DMS 273 treated with DMSO at 0.1 percent for 48 hours (cell line): ENCODE measurements at regions not wholly inside any gene's neighbourhood (a gene's known extent, or its start where the extent isn't known, plus 50 kb on each side); places are given as distances from the start of the nearest gene placed in this dataset.

Experiments used
- DNase-seq: peaks from one replicate; lab custom pipeline; 2025; lab: John Stamatoyannopoulos, UW

- DNase-seq, result no peak
These were observed 454.4 kb downstream of the HTR7 start for GRCh38 chr10:90403211-90404000.

- no peak for DNase-seq
These were observed 450.7 kb downstream of the HTR7 start for GRCh38 chr10:90407131-90407530.

DNA sequence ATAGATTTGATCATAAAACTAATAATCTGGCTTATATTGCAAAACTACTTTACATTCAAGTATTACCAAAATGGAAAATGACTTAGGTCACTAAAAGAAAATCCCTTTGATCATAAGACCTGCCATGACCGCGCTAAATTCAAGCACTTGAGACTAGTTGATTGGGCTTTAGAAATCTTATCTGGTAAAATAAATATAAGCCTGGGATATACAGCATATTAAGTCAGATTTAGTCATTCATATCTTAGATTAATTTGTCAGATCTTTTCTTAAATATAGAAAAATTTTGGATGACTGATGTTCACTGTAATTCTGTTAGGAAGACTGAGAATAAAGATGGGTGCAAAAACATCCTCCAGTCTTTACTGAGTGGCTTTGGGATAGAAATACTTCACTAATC is 450.0 kb downstream of the HTR7 start:
- no peak for DNase-seq

DNA sequence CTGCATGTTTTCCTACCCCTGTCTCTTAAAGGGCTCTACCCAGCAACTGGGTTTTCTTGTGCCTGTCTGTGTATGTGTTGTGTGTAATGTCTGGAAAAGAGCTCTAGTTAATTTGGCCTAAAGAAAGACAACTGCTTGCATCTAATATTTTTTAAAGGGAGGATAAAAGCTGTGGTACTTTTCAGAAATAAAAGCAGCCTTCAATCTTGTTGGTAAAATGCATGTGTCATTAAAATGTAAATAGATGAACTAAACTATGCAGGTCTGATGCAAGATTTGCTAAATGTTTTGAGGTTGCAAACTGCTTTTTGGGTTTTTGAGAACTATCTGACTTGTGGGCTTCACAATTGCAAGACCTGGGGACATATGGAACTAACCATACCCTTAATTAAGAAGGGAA is 445.3 kb downstream of the HTR7 start:
- no peak for DNase-seq

DNA sequence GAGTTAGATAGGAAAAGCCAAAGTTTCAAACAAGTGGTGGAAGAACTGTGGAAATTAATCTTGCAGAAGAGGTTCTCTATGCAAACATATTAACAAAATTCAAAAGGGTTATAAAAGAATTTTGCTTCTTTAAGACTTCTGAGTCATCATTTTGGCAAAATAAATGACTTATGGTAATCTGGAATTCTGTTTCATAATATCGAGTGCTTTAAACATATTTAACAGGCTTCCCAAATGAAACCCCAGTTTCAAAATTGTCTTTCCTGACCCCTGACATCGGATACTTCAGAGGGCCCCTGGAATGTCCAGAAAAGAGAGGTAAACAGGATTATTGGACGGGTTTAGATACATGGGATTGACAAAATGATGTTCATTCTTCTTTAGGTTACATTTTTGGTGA is 444.6 kb downstream of the HTR7 start:
- no peak for DNase-seq

GRCh38 chr10:90414926-90415325 is 442.9 kb downstream of the HTR7 start:
- DNase-seq, result no peak

DNA sequence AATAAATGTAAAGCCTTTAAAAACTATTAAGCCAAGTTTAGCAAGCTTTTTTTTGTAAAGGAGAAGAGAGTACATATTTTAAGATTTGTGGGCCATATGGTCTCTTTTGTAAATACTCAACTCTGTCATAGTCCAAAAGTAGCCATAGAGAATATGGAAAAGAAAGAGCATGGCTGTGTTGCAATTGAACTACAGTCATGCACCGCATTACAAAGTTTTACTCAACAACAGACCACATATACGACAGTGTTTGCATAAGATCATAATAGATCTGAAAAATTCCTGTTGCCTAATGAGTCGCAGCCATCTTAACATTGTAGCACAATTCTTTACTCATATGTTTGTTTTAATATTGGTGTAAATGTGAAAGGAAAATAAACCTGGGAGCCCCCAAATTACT is 440.8 kb downstream of the HTR7 start:
- no peak for DNase-seq

GRCh38 chr10:90417476-90418210 is 440.2 kb downstream of the HTR7 start:
- DNase-seq, result no peak

DNA sequence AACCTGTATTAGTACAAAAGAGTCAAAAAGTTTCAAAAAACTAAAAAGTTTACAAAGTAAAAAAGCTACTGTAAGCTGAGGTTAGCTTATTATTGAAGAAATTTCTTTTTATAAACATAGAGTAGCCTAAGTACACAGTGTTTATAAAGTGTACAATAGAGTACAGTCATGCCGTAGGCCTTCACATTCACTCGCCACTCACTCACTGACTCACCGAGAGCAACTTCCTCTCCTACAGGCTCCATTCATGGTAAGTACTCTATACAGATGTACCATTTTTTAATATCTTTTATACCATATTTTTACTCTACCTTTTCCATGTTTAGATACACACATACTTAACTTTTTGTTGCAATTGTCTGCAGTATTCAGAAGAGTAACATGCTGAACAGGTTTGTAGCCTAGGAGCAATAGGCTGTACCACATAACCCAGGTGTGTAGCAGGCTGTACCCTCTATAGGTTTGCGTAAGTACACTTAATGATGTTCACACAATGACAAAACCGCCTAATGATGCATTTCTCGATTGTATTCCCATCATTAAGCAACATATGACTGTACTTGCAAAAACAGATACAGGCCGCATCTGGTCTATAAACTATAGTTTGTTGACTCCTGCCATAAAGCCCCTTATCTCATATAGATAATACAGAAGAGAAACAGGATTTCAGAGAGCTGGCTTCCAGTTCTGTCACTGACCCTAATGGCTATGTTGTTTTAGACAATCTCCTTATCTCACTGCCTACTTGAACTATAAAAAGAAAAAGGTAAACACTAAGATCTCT is 438.8 kb downstream of the HTR7 start:
- DNase-seq, result no peak

- no peak for DNase-seq
These were observed 437.1 kb downstream of the HTR7 start for GRCh38 chr10:90420637-90421318.

- DNase-seq, result no peak
These were observed 436.0 kb downstream of the HTR7 start for GRCh38 chr10:90421874-90422273.

DNA sequence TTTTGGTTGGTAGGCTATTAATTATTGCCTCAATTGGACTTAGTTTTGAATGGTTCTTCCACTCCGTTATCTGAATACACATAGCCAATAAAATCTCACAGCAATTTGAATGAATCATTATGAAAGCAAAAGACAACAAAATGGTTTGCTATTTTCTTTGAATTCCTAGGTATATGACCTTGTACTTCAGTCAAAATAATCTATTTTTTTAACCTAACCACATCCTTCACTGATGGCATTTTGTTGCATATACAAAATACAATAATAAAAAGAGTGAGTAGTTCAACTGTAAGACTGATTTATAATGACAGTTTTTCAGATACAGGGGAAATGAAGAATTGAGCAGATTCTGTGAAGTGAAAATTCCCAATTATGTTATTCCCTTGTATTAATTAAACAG is 433.1 kb downstream of the HTR7 start:
- DNase-seq, result no peak

- DNase-seq, result no peak
These were observed 427.7 kb downstream of the HTR7 start for GRCh38 chr10:90430186-90430585.

GRCh38 chr10:90432866-90433265 is 425.0 kb downstream of the HTR7 start:
- DNase-seq, result no peak

DNA sequence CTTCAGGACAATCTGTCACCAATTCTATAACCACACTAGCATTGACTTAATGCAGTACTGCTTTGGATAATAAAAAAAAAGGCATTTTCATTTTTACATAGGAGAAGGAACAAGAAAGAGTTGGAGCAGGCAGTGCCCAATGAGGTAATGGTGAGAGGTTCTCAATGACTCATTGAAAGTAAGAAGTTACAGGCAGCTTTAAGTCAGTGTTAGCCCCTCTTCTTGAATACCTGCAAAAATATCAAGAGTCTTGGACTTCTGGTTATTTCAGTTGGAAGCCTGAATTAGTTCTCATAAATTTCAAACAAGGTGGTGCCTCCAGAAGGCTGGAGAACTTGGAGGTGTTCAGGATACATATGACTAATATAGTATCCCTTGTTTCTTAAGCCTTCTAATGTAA is 422.5 kb downstream of the HTR7 start:
- no peak for DNase-seq

DNA sequence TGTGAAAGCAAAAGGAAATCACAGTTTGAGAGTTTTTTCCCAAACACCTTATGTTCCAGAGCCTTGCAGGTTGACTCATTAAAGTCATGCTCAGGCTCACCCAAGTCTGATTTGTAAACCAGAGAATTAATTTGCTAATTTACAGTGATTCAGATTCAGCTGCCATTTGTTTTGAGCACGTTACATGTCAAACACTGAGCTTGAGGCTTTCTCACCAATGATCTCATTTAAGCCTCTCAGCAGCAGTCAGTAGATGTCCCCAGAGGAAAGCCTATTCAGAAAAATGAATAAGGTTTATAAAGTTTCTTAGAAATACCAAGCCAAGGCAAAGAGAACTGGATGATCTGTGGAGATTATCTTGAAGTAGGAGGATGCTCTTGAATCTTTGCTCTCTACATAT is 420.4 kb downstream of the HTR7 start:
- DNase-seq, result no peak

DNA sequence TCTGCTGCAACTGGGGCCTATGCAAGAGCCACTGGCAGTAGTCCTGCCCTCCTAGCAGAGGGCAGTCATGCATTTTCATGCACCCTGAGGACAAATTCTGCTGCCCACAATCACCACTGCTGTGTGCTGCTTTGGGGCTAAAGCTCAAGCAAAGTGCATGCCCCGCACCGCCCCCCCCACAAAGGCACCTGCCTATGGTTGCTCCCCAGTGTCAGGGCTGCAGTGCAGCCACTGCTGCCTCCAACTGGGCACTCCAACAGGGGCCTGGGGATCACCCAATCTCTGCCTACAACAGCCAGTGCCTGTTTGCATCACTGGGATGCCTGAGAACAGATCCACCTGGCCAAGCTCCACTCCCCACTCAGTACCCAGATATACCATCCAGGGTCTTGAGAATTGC is 417.0 kb downstream of the HTR7 start:
- DNase-seq, result no peak

- DNase-seq, result no peak
These were observed 414.5 kb downstream of the HTR7 start for GRCh38 chr10:90443342-90443741.

DNA sequence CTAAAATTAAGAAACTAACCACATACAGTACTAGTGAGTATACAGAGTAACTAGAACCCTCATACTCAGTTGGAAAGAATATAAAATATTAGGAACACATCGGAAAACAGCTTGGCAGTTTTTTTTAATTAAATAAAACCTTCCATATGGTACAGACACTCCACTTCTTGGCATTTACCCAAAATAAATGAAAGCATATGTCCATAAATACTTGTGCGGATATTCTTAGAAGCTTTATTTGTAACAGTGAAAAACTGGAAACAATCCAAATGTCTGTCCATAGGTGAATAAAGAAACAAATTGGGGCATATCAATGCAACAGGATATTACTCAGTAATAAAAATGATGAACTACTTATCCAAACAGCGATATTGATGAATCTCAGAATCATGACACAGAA is 410.0 kb downstream of the HTR7 start:
- peak; percentile 84 for DNase-seq

DNA sequence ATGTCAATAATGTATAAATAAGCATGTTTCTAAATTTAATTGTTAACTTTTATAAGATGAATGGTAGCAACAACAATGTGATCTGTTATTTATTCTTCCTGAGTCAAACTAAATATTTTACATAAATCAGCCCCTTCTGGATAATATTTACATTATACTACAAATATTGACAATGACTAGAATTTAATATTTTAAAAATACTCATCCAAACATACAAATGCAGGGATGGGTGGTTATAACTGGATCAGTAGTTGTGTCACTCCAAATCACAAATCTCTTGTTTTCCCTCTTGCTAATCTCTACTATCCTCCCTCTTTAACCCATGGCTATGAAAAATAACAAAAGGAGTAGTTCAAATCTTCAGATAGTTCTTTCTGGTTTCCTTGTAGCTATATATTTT is 407.0 kb downstream of the HTR7 start:
- DNase-seq, result no peak

GRCh38 chr10:90451283-90451682 is 406.6 kb downstream of the HTR7 start:
- no peak for DNase-seq

GRCh38 chr10:90458054-90458453 is 399.8 kb downstream of the HTR7 start:
- no peak for DNase-seq
